Effector CD8-positive, alpha-beta T cell (primary cell): ENCODE measurements at regions not wholly inside any gene's neighbourhood (a gene's known extent, or its start where the extent isn't known, plus 50 kb on each side); places are given as distances from the start of the nearest gene placed in this dataset.

Source experiments
- DNase-seq: peaks from one replicate; lab custom pipeline; 2025; lab: John Stamatoyannopoulos, UW

DNA sequence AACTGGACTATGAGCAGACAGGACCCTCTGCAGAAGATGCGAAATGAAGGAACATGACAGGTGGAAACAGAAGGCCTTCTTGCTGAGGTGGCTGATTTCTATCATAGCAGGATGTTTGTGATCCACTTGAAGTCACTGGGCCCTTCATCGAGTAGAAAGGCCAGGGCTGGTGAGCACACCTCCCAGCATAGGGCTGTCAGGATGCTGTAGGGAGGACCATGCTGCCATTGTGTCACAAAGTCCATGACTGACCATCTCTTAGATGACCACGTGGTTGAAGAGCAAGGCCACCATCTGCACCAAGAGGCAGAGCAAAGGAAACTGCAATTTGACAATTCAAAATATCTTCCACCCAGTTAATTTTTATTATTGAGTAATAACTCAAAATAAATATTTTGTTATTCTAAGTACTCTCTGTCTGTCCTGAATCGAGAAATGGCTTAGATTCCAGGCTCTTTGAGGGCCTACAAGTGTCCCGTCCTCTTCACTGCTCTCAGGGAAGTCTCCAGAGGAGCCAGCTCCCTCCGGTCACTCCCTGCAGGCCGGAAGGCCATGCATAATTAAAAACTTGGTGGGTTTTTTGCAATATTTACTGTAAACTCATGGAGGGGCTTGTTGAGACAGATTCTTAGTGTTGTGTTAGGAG lies 249.3 kb upstream of the ZMIZ1 start:
- no peak for DNase-seq

GRCh38 chr10:78820007-78820362 lies 248.8 kb upstream of the ZMIZ1 start:
- no peak for DNase-seq

- no peak for DNase-seq
Measured at GRCh38 chr10:78821052-78821451, 247.7 kb upstream of the ZMIZ1 start.

GRCh38 chr10:78828647-78829539 lies 239.9 kb upstream of the ZMIZ1 start:
- DNase-seq = no peak

- no peak for DNase-seq
Measured at GRCh38 chr10:78829565-78829964, 239.2 kb upstream of the ZMIZ1 start.

DNA sequence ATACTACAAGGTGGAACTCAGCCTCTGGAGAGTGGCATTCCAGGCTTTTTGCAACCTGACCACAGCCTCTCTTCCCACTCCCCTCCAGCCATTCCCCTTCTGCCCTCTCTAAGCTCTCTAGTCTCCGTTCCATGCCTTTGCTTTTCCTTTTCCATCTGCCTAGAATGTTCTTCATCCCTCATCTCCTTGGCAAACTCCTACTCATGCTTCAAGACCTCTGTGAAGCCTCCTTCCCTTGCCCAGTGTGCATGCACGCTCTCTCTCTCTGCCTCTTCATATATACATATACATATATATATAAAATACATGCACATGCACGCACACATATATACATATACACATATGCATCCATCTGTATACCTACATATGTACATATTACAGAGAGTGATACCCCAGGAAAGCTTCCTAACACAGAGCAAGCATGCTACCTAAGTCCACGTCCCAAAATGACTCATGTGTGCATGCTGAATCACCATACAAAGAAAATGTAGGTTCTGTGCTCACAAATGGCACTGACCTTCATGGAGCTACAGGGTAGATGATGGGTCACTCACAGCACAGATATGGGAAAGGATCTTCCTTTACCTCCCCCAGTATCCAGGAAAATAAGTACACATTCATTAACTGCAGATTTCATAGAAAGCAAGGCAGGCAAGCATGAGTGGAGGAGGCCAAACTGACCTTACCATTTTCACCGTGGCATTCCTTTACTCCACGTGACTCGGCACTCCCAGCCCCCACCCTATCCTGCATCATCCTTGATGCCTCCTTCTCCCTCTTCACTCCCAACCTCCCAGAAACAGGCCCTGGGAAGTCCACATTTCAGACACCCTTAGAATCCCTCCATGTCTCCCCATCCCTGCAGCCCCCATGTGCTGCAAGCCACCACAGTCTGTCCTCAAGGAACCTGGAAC lies 238.4 kb upstream of the ZMIZ1 start:
- DNase-seq = no peak

DNA sequence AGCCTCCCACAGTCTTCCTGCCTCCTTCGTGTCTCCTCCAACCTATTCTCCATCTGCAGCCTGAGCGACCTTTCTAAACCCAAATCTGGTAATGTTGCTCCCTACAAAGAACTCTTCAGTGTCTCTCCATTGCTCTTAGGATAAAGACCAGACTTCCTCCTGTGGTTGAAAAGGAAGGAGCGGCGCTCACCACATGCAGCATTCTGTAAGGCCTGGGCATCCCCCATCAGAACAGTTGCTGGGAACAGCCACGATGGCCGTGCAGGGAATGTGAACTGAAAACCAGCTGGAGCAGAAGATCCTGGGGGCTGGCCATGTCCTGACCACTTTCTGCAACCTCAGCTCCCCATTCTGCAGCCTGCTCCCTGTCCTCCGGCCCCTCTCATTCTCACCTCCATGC lies 237.8 kb upstream of the ZMIZ1 start:
- no peak for DNase-seq

GRCh38 chr10:78831461-78831860 lies 237.3 kb upstream of the ZMIZ1 start:
- DNase-seq = no peak

DNA sequence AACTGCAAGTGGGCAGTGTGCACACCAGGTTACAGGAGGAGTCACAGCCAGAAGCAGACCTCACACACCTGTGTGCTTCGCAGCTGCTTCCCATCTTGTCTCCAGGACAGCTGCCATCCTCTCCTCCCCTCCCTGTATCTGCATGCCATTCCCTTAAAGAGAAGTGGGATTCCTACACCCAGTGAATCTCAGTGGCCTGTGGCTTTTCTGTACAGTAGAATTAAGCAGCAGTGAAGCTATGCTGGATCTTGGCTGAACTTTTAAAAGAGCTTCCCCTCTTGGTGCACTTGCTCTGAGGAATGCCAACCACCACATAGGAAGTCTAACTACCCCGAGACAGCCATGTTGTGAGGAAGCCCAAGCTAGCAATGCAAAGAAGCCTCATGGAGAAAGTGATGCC lies 236.5 kb upstream of the ZMIZ1 start:
- no peak for DNase-seq

DNA sequence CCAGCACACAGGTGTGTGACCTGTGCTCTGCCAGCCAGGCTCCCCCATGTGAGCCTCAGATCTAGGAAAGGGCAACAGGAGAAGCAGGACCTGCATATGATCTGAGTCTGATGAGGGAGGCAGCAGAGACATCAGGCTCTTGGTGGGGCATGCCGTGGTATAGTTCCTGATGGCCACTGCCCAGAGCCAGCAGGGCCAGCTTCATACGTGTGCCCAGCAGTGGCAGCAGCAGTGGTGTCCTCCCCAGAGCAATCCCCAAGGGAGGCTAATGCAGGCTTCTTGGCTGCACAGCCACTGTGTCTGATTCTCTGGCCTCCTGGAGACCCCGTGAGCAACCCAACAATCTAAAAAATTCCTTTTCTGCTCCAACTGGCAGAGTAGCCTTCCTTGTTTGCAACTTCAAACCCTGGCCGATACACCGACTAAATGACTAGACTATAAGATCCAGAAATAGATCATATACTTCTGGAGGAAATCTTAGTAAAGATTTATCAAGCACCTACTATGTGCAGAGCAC lies 230.6 kb upstream of the ZMIZ1 start:
- no peak for DNase-seq

DNA sequence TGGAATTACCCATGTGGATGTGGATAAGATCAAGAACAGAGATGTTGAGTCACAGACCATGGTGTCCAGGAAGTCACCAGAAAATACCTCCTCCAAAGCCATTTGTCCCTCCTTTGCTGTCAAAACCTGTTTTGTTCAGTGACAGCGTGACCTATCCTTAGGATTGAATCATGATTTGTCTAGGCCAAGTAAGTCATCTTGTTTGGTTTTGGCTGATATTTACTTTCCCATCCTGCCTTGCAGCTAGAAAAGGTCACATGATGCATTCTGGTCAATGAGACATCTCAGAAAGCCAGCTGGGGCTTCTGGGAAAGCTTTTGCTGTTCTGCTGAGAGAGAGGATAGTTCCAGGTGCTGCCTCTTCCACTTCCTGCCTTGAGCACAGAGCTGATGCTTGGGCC lies 225.3 kb upstream of the ZMIZ1 start:
- no peak for DNase-seq

GRCh38 chr10:78844960-78845607 lies 223.7 kb upstream of the ZMIZ1 start:
- DNase-seq = no peak

GRCh38 chr10:78846071-78846470 lies 222.7 kb upstream of the ZMIZ1 start:
- no peak for DNase-seq

DNA sequence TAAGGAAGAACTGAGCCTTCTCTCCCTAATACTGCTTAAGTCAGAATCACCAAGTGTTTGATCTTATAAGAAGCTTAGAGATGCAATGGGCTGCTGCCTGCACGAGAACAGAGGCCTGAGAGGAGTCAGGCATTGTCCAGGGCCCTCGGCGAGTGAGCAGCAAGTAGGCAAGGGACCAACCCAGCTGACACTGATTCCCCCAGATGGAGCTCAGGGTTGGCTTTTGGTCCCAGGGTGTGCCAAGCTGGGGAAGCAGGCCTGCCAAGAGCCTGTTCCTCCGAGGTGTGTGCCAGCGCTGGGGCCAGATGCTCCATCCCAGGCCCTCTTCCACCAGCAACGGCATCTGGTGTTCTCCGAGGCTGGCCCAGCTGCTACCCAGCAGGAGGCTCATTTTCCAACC lies 222.0 kb upstream of the ZMIZ1 start:
- DNase-seq = no peak

DNA sequence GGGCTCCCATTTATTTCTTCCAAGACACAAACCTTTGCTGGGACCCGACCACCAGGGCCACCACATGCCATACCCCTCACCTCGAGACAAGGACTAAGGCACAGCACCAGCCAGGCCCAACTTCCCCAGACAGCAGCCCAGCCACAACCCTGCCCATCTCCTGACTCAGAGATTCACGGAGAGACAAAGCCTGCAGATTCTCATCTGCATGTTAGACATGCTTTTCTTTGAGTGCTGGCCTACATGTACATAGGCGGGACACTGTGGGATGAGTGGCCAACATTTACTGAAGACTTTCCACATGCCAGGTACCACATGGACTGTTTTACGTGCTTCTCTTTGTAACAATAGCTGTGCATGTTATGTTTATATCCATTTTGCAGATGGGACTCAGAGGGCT lies 221.3 kb upstream of the ZMIZ1 start:
- no peak for DNase-seq

GRCh38 chr10:78849115-78849514 lies 219.7 kb upstream of the ZMIZ1 start:
- DNase-seq = no peak

DNA sequence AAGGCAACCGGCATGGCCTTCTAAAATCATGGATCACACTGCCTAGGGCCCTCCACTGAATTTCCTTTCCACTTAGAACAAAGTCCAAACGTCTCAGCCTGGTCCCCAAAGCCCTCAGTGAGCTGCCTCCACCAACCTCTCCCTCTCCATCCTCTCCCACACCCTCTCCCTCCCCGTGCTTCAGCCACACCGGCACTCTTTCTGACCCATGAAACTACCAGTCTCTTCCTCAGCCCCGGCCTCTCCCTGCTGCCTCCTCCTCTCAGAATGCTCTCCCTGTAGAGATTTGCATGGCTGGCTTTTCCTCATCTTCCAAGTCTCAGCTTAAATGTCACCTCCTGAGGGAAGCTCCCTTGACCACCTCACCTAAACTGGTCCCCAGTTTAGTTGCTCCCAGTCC lies 219.0 kb upstream of the ZMIZ1 start:
- DNase-seq = no peak

DNA sequence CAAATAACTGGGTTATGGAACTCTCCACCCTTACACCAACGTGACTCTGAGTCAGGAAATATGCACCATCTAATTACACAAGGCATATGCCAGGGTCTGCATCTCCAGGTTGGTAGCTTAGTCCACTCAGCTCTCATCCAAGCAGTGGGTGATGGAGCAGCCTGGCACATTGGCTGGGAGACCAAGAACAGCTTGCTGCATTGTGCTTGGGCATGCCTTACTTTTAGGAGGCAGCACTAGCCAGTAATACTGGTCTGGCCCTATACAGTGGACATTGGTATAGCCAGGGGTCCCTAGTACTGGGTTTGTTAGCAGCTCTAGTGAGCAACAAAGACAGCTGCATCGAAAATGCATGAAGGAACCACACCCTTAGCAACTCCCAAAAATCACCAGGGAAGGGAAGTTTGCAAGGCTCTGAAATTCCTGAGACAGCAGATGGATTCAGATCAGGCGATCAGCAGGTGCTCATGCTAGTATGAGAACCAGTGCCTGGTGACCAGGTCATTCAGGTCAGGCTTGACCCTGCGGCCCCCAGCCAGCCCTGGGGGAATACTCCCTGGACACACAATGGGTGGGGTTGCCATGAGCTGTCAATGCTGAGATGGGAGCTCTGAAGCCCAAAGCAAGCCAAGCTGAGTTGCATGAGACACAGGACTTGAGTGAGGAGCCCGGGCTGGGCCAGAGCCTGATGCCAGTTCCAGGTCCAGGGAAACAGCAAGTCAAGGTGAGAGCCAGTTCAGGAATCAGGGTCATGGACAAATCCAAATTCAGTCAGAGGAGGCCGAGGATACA lies 217.9 kb upstream of the ZMIZ1 start:
- DNase-seq = no peak

- DNase-seq = no peak
Measured at GRCh38 chr10:78851647-78852046, 217.1 kb upstream of the ZMIZ1 start.

DNA sequence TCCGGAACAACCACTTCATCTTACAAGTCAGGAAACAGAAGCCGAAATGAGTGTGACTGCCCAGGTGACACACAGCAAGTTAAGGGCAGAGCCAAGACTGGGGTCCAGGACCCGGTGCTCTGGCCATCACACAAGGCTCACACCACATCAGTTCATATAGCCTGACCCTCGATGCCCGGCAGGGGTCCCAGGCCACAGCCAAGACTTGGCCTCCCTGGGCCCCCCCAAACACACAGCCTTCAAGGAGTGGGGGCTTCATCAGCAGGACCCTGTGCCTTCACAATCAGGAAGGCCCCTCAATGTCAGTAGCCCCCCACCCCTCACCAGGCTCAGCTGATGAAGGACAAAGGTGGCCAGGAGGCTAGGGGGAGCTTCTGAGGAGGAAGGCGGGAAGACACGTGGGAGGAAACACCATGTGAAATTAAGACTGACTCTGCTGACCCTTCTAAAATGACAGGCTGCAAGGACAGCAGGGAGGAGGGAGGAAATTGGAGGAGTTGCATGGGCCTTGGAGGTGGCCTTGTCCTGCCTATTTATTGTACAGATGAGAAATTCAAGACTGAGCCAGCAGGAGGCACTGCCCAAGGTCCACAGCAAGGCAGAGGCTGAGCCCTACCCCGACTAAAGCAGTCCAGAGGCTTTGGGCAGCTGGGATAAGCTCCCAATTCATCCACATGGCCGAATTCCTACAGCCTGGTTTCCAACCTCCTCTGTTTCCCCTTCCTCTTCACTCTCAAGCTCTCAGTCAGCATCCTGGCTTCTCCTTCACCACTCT lies 216.1 kb upstream of the ZMIZ1 start:
- DNase-seq = no peak
